H1 (cell line): ENCODE measurements at regions not wholly inside any gene's neighbourhood (a gene's known extent, or its start where the extent isn't known, plus 50 kb on each side); places are given as distances from the start of the nearest gene placed in this dataset.

Experiments used
- CTCF ChIP-seq, 3 experiments: IDR thresholded peaks; 1 replicate in 2 of 3; 2 replicates in 1 of 3; pipeline versions ENCODE4 v1.5.1 to v1.6.1; 2011; ENCODE audit warnings: low read length in 3 of 3, mild to moderate bottlenecking in 3 of 3, inconsistent platforms in 2 of 3, low read depth in 1 of 3, moderate library complexity in 1 of 3; ENCODE audit not compliant: insufficient read depth in 1 of 3; ENCODE audit errors: control extremely low read depth in 1 of 3
- HDAC2 ChIP-seq, 2 experiments: fragments of 300-600 bp in 1 of 2; sonication (generic) in 1 of 2; IDR thresholded peaks; 2 replicates each; pipeline ENCODE4 v1.6.1; 2011 to 2012; ENCODE audit warnings: low read depth in 2 of 2, low read length in 2 of 2, mild to moderate bottlenecking in 2 of 2, moderate library complexity in 2 of 2, borderline replicate concordance in 1 of 2, inconsistent platforms in 1 of 2
- POLR2A ChIP-seq, 2 experiments: IDR thresholded peaks; 1 replicate in 1 of 2; 2 replicates in 1 of 2; pipeline ENCODE4 v1.6.1; 2011; ENCODE audit warnings: low read depth in 2 of 2, low read length in 2 of 2, mild to moderate bottlenecking in 2 of 2; ENCODE audit errors: control extremely low read depth in 1 of 2
- POU5F1 ChIP-seq: IDR thresholded peaks from 2 replicates; pipeline ENCODE4 v1.6.1; 2011; ENCODE audit warnings: low read depth, mild to moderate bottlenecking, low read length, moderate library complexity

- TF ChIP-seq CTCF (IDR thresholded peaks at IDR 0.05; ENCODE audit: control extremely low read depth in 1 of 3, insufficient read depth in 1 of 3, low read depth in 1 of 3, low read length in 3 of 3) (no peak), HDAC2 (IDR thresholded peaks at IDR 0.05; ENCODE audit: borderline replicate concordance in 1 of 2, low read depth in 2 of 2, low read length in 2 of 2) (no peak), POU5F1 (no peak), POLR2A (IDR thresholded peaks at IDR 0.05; ENCODE audit: control extremely low read depth in 1 of 2, low read depth in 2 of 2, low read length in 2 of 2) (no peak)
Measured at GRCh38 chrX:123072686-123073385, 111.2 kb upstream of the GRIA3 start.
